Natural killer cell (primary cell): ENCODE measurements at regions not wholly inside any gene's neighbourhood (a gene's known extent, or its start where the extent isn't known, plus 50 kb on each side); places are given as distances from the start of the nearest gene placed in this dataset.

Source experiments
- ATAC-seq, 3 donors: fragments of 150-1000 bp in 2 of 3; fragments of 200-7000 bp in 1 of 3; cut with Tn5 transposase; 1 replicate in 1 of 3; 2 replicates in 2 of 3; pipeline ENCODE4 v1.10.0; 2021; ENCODE audit warnings: mild to moderate bottlenecking in 2 of 3, moderate library complexity in 2 of 3
- DNase-seq, 2 donors: peaks; one replicate each; pipeline versions ENCODE4 v3.0.0 to v3.0.0-alpha.2; 2013 to 2021; ENCODE audit warnings: mixed read lengths in 1 of 2
- H3K27ac ChIP-seq: one replicate; pipeline ENCODE4 v1.5.1; 2013; ENCODE audit warnings: mild to moderate bottlenecking, low read length
- H3K27me3 ChIP-seq: one replicate; pipeline ENCODE4 v1.6.1; 2013; ENCODE audit warnings: low read length; ENCODE audit not compliant: control insufficient read depth, insufficient read depth
- H3K36me3 ChIP-seq: one replicate; pipeline ENCODE4 v1.6.1; 2013; ENCODE audit warnings: low read length; ENCODE audit not compliant: control insufficient read depth, insufficient read depth
- H3K4me1 ChIP-seq: one replicate; pipeline ENCODE4 v1.6.1; 2013; ENCODE audit warnings: low read length; ENCODE audit not compliant: control insufficient read depth, insufficient read depth
- H3K4me3 ChIP-seq: one replicate; pipeline ENCODE4 v1.5.1; 2013; ENCODE audit warnings: low read length
- H3K9me3 ChIP-seq: one replicate; pipeline ENCODE4 v1.6.1; 2013; ENCODE audit warnings: low read length; ENCODE audit not compliant: control insufficient read depth, insufficient read depth
- H3K27ac Mint-ChIP-seq, 2 donors: one replicate each; pipeline ENCODE4 v1.8.0; 2022; ENCODE audit warnings: mild to moderate bottlenecking in 2 of 2, mixed read lengths in 2 of 2, moderate library complexity in 1 of 2
- H3K27me3 Mint-ChIP-seq, 2 donors: one replicate each; pipeline ENCODE4 v1.8.0; 2022; ENCODE audit warnings: low read depth in 2 of 2, mixed read lengths in 2 of 2
- H3K36me3 Mint-ChIP-seq: one replicate; pipeline ENCODE4 v1.8.0; 2022; ENCODE audit warnings: mixed read lengths
- H3K4me1 Mint-ChIP-seq, 2 donors: one replicate each; pipeline ENCODE4 v1.8.0; 2022; ENCODE audit warnings: mixed read lengths in 2 of 2
- H3K4me3 Mint-ChIP-seq: one replicate; pipeline ENCODE4 v1.8.0; 2022; ENCODE audit warnings: mild to moderate bottlenecking, moderate library complexity, mixed read lengths
- H3K9me3 Mint-ChIP-seq, 2 donors: one replicate each; pipeline ENCODE4 v1.8.0; 2022; ENCODE audit warnings: mixed read lengths in 2 of 2
- WGBS: methylation state at CpG from one replicate; pipeline ENCODE4 v1.1.7; 2013; ENCODE audit warnings: missing lambda C conversion rate; ENCODE audit not compliant: insufficient coverage; 5-methylcytosine and 5-hydroxymethylcytosine counted together
- intact Hi-C: fragments of 100-400 bp; cut with micrococcal nuclease; formaldehyde crosslinking; loops from one replicate; pipeline ENCODE4 v1.14.2; 2022
- TF ChIP-seq, protein P1 (sequence below): fragments of 200-600 bp; IDR thresholded peaks from one replicate; pipeline ENCODE4 v1.8.0; 2022; ENCODE audit warnings: antibody characterized with exemption

DNA sequence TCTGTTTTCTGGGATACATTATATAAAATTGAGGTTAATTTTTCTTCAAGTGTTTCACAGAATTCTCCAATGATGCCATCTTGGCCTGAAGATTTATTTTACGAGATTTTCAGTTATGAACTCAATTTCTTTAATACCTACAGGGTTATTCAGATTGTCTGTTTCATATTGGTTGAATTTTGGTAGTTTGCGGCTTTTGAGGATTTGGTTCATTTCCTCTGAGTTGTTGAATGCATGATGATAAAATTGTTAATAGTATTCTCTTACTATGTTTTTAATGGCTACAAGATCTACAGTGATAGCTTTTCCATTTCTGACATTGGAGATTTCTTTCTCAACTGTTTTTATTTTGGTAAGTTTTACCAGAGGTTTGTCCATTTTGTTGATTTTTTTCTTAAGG, 63.9 kb upstream of the PTPRG start:
- H3K4me1 ChIP-seq: no peaks in the 10 kb centered on the region
- no peaks in the 10 kb centered on the region for H3K36me3 ChIP-seq
- H3K4me3 Mint-ChIP-seq: no peak overlapping the region
- H3K27ac Mint-ChIP-seq: no peak overlapping the region
- ATAC-seq (no peak), DNase-seq (no peak)
- intact Hi-C loops: no loop called here
- TF ChIP-seq, protein P1, sequence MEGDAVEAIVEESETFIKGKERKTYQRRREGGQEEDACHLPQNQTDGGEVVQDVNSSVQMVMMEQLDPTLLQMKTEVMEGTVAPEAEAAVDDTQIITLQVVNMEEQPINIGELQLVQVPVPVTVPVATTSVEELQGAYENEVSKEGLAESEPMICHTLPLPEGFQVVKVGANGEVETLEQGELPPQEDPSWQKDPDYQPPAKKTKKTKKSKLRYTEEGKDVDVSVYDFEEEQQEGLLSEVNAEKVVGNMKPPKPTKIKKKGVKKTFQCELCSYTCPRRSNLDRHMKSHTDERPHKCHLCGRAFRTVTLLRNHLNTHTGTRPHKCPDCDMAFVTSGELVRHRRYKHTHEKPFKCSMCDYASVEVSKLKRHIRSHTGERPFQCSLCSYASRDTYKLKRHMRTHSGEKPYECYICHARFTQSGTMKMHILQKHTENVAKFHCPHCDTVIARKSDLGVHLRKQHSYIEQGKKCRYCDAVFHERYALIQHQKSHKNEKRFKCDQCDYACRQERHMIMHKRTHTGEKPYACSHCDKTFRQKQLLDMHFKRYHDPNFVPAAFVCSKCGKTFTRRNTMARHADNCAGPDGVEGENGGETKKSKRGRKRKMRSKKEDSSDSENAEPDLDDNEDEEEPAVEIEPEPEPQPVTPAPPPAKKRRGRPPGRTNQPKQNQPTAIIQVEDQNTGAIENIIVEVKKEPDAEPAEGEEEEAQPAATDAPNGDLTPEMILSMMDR: no peak
- H3K4me1 Mint-ChIP-seq: no peaks in the 10 kb centered on the region
- H3K27me3 ChIP-seq: no peaks in the 10 kb centered on the region
- no peaks in the 10 kb centered on the region for H3K9me3 ChIP-seq
- no peak overlapping the region for H3K27ac ChIP-seq
- no peaks in the 10 kb centered on the region for H3K27me3 Mint-ChIP-seq
- peaks cover 3 to 12% of the 10 kb centered on the region in 2 donors for H3K9me3 Mint-ChIP-seq
- no peaks in the 10 kb centered on the region for H3K36me3 Mint-ChIP-seq
- H3K4me3 ChIP-seq: no peak overlapping the region
- WGBS: no CpG with 5 or more reads among the region's 2 CpGs

DNA sequence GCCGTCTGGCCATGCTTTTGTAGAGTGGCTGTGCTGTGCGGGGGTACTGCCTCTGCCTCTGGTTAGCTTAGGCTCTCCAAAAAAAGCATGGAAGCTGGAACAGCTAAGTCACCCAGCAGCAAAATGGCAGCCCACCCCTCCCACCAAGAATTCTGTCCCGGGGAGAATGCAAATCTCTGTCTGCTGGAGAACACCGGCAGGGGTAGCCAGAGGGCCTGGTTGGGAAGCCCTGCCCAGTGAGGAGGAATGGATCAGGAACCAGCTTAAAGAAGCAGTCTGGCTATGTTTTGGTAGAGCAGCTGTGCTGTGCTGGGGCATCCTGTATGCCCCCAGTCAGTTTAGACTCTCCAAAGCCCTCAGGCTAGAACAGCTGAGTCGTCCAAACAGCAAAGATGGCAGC, 56.2 kb upstream of the PTPRG start:
- Mint-ChIP-seq H3K36me3 (peaks cover 7% of the 10 kb centered on the region), H3K4me3 (no peak overlapping the region), H3K27me3 (no peaks in the 10 kb centered on the region), H3K4me1 (no peaks in the 10 kb centered on the region), H3K27ac (no peak overlapping the region), H3K9me3 (peaks cover 6 to 12% of the 10 kb centered on the region in 2 donors)
- TF ChIP-seq, protein P1: no peak
- WGBS: 93% methylated on average over 5 of the region's 5 CpGs
- Histone ChIP-seq H3K36me3 (no peaks in the 10 kb centered on the region), H3K9me3 (no peaks in the 10 kb centered on the region), H3K27ac (no peak overlapping the region), H3K4me1 (no peaks in the 10 kb centered on the region), H3K27me3 (no peaks in the 10 kb centered on the region), H3K4me3 (no peak overlapping the region)
- no peak for DNase-seq
- no peak for ATAC-seq
- intact Hi-C loops: no loop called here

DNA sequence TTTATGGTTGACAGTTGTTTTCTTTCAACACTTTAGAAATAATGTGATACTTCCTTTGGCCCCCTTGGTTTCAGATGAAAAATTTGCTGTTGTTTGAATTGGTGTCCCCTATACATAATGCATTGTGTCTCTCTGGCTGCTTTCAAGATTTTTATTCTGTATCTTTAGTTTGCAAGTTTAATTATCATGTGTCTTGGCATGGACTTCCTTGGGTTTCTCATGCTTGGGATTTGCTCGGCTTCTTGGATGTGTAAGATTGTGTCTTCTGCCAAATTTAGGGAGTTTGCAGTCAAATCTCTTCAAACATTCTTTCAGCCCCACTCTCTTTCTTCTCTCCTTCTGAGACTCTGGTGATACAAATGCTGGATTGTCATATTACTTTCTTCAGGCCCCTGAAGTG, 53.4 kb upstream of the PTPRG start:
- DNase-seq (no peak), ATAC-seq (no peak)
- no peak overlapping the region for H3K27ac Mint-ChIP-seq
- H3K4me1 ChIP-seq: no peaks in the 10 kb centered on the region
- no peaks in the 10 kb centered on the region for H3K27me3 ChIP-seq
- TF ChIP-seq, protein P1: no peak
- no peaks in the 10 kb centered on the region for H3K4me1 Mint-ChIP-seq
- peaks cover 0 to 12% of the 10 kb centered on the region in 2 donors for H3K9me3 Mint-ChIP-seq
- no peaks in the 10 kb centered on the region for H3K9me3 ChIP-seq
- no CpG with 5 or more reads among the region's 1 CpG for WGBS
- intact Hi-C loops: no loop called here
- no peak overlapping the region for H3K27ac ChIP-seq
- no peaks in the 10 kb centered on the region for H3K27me3 Mint-ChIP-seq
- no peaks in the 10 kb centered on the region for H3K36me3 ChIP-seq
- no peak overlapping the region for H3K4me3 ChIP-seq
- peaks cover 7% of the 10 kb centered on the region for H3K36me3 Mint-ChIP-seq
- no peak overlapping the region for H3K4me3 Mint-ChIP-seq
